WTC11 (cell line): ENCODE measurements at regions not wholly inside any gene's neighbourhood (a gene's known extent, or its start where the extent isn't known, plus 50 kb on each side); places are given as distances from the start of the nearest gene placed in this dataset.
A peak's percentile ranks its signal among the peaks of the same experiment; 100 is the strongest.

Experiments
- ATAC-seq: fragments of 200-7000 bp; cut with Tn5 transposase; 2 replicates; pipeline ENCODE4 v1.10.0; 2021; ENCODE audit warnings: mild to moderate bottlenecking, moderate library complexity
- CTCF ChIA-PET: fragments of 300-600 bp; sonication (Branson Sonifier 250); formaldehyde crosslinking; loops from one replicate; lab custom pipeline; 2021; ENCODE audit warnings: antibody characterized with exemption; lab: Charles Lee
- POLR2A ChIA-PET: fragments of 350-600 bp; sonication (Branson Sonifier 250); formaldehyde crosslinking; loops from one replicate; lab custom pipeline; 2021; ENCODE audit warnings: antibody characterized with exemption; lab: Charles Lee
- DNase-seq: peaks from one replicate; pipeline ENCODE4 v3.0.0; 2021; ENCODE audit warnings: low spot score
- H3K27ac Mint-ChIP-seq: 2 replicates; pipeline ENCODE4 v1.8.0; 2021; ENCODE audit warnings: mixed read lengths
- H3K27me3 Mint-ChIP-seq: 2 replicates; pipeline ENCODE4 v1.8.0; 2021; ENCODE audit warnings: low read depth, mild to moderate bottlenecking, moderate library complexity, mixed read lengths
- H3K36me3 Mint-ChIP-seq: 2 replicates; pipeline ENCODE4 v1.8.0; 2021; ENCODE audit warnings: mixed read lengths
- H3K4me1 Mint-ChIP-seq: 2 replicates; pipeline ENCODE4 v1.8.0; 2022; ENCODE audit warnings: mixed read lengths
- H3K4me3 Mint-ChIP-seq: 2 replicates; pipeline ENCODE4 v1.8.0; 2021; ENCODE audit warnings: mild to moderate bottlenecking, moderate library complexity, mixed read lengths
- H3K9me3 Mint-ChIP-seq: 2 replicates; pipeline ENCODE4 v1.8.0; 2021; ENCODE audit warnings: mixed read lengths
- ATF1 ChIP-seq: sonication (generic); formaldehyde crosslinking; IDR thresholded peaks from 2 replicates; pipeline ENCODE4 v1.8.1; 2023; ENCODE audit warnings: mild to moderate bottlenecking, moderate library complexity, missing genetic modification reagents
- CREB1 ChIP-seq: sonication (generic); formaldehyde crosslinking; IDR thresholded peaks from 2 replicates; pipeline ENCODE4 v1.8.0; 2023; ENCODE audit warnings: mild to moderate bottlenecking, missing genetic modification reagents
- CREM ChIP-seq: sonication (generic); formaldehyde crosslinking; IDR thresholded peaks from 2 replicates; pipeline ENCODE4 v1.8.1; 2022; ENCODE audit warnings: mild to moderate bottlenecking, missing genetic modification reagents, moderate library complexity
- E2F4 ChIP-seq: sonication (generic); formaldehyde crosslinking; IDR thresholded peaks from 2 replicates; pipeline ENCODE4 v1.8.1; 2022; ENCODE audit warnings: low read depth, mild to moderate bottlenecking, moderate library complexity, missing genetic modification reagents, borderline replicate concordance
- ESRRA ChIP-seq: sonication (generic); formaldehyde crosslinking; IDR thresholded peaks from 2 replicates; pipeline ENCODE4 v1.8.1; 2022; ENCODE audit warnings: mild to moderate bottlenecking, missing genetic modification reagents, borderline replicate concordance
- FOXK1 ChIP-seq: sonication (generic); formaldehyde crosslinking; IDR thresholded peaks from 2 replicates; pipeline ENCODE4 v1.8.0; 2022; ENCODE audit warnings: mild to moderate bottlenecking, moderate library complexity, missing genetic modification reagents
- FOXP4 ChIP-seq: sonication (generic); formaldehyde crosslinking; IDR thresholded peaks from 2 replicates; pipeline ENCODE4 v1.8.0; 2022; ENCODE audit warnings: mild to moderate bottlenecking, missing genetic modification reagents
- HMGXB4 ChIP-seq: sonication (generic); formaldehyde crosslinking; IDR thresholded peaks from 2 replicates; pipeline ENCODE4 v1.8.1; 2023; ENCODE audit warnings: mild to moderate bottlenecking, moderate library complexity, missing genetic modification reagents
- MAX ChIP-seq: sonication (generic); formaldehyde crosslinking; IDR thresholded peaks from 2 replicates; pipeline ENCODE4 v1.8.0; 2022; ENCODE audit warnings: mild to moderate bottlenecking, missing genetic modification reagents
- MYBL2 ChIP-seq: sonication (generic); formaldehyde crosslinking; IDR thresholded peaks from 2 replicates; pipeline ENCODE4 v1.8.1; 2023; ENCODE audit warnings: mild to moderate bottlenecking, moderate library complexity, missing genetic modification reagents
- NFE2L1 ChIP-seq: sonication (generic); formaldehyde crosslinking; IDR thresholded peaks from 2 replicates; pipeline ENCODE4 v1.8.1; 2023; ENCODE audit warnings: missing genetic modification reagents
- NR1H2 ChIP-seq: sonication (generic); formaldehyde crosslinking; IDR thresholded peaks from 2 replicates; pipeline ENCODE4 v1.9.0; 2021; ENCODE audit warnings: mild to moderate bottlenecking, moderate library complexity, missing genetic modification reagents
- SMAD4 ChIP-seq: sonication (generic); formaldehyde crosslinking; IDR thresholded peaks from 2 replicates; pipeline ENCODE4 v1.8.0; 2022; ENCODE audit warnings: mild to moderate bottlenecking, missing genetic modification reagents
- SP1 ChIP-seq: sonication (generic); formaldehyde crosslinking; conservative IDR thresholded peaks from 2 replicates; pipeline ENCODE4 v1.8.1; 2022; ENCODE audit warnings: missing genetic modification reagents
- ZBTB43 ChIP-seq: sonication (generic); formaldehyde crosslinking; IDR thresholded peaks from 2 replicates; pipeline ENCODE4 v1.8.1; 2023; ENCODE audit warnings: mild to moderate bottlenecking, missing genetic modification reagents
- ZNF121 ChIP-seq: sonication (generic); formaldehyde crosslinking; IDR thresholded peaks from 2 replicates; pipeline ENCODE4 v1.8.0; 2023; ENCODE audit warnings: missing genetic modification reagents
- ZNF138 ChIP-seq: sonication (generic); formaldehyde crosslinking; conservative IDR thresholded peaks from 2 replicates; pipeline ENCODE4 v1.8.1; 2022; ENCODE audit warnings: mild to moderate bottlenecking, moderate library complexity, missing genetic modification reagents
- ZNF232 ChIP-seq: sonication (generic); formaldehyde crosslinking; IDR thresholded peaks from 2 replicates; pipeline ENCODE4 v1.8.0; 2022; ENCODE audit warnings: mild to moderate bottlenecking, missing genetic modification reagents
- ZNF396 ChIP-seq: fragments of 250-450 bp; sonication (Bioruptor Pico); IDR thresholded peaks from 2 replicates; pipeline ENCODE4 v1.8.0; 2021; ENCODE audit warnings: mild to moderate bottlenecking, moderate library complexity, borderline replicate concordance

GRCh38 chr14:31950764-31951637, 126.1 kb upstream of the ARHGAP5 start:
- ChIA-PET CTCF (interaction anchor here (0.5 to 2.5 kb wide), 7 partner anchors 16 to 441 kb away, joined by 3 to 14 read pairs (median 7); no protein-coding TSS in a partner anchor), POLR2A (interaction anchor here (0.8 kb wide), 1 partner anchor 12 kb away, joined by 3 read pairs; no protein-coding TSS in a partner anchor)
- Mint-ChIP-seq H3K36me3 (no peaks in the 10 kb centered on the region), H3K27me3 (no peaks in the 10 kb centered on the region; the same call in 1 of the 2 replicates), H3K4me1 (peaks cover 24% of the 10 kb centered on the region), H3K27ac (no peak overlapping the region), H3K4me3 (no peak overlapping the region), H3K9me3 (no peaks in the 10 kb centered on the region)
- DNase-seq (peak; percentile 45), ATAC-seq (peak; percentile 92)
- TF ChIP-seq ZBTB43 (CRISPR knock-in tag): no peak
- TF ChIP-seq NR1H2 (CRISPR knock-in tag): no peak
- no peak for TF ChIP-seq E2F4
- TF ChIP-seq ESRRA (CRISPR knock-in tag): no peak
- TF ChIP-seq ZNF121 (CRISPR knock-in tag): peak; percentile 9; the same call in 1 of the 2 replicates
- TF ChIP-seq ZNF396 (CRISPR knock-in tag): no peak

GRCh38 chr14:31951638-31951964, 125.5 kb upstream of the ARHGAP5 start:
- ChIA-PET POLR2A (interaction anchor here (0.8 kb wide), 1 partner anchor 12 kb away, joined by 3 read pairs; no protein-coding TSS in a partner anchor), CTCF (interaction anchor here (0.5 to 2.5 kb wide), 6 partner anchors 17 to 441 kb away, joined by 3 to 14 read pairs (median 7); no protein-coding TSS in a partner anchor)
- no peak for DNase-seq
- TF ChIP-seq ZNF232 (CRISPR knock-in tag) (no peak), SMAD4 (CRISPR knock-in tag) (no peak), MAX (CRISPR knock-in tag) (no peak), FOXP4 (CRISPR knock-in tag) (no peak), ZNF138 (CRISPR knock-in tag) (no peak), SP1 (no peak), CREM (CRISPR knock-in tag) (no peak), MYBL2 (CRISPR knock-in tag) (no peak), NFE2L1 (CRISPR knock-in tag) (no peak), CREB1 (CRISPR knock-in tag) (no peak), FOXK1 (CRISPR knock-in tag) (no peak), ATF1 (CRISPR knock-in tag) (no peak), HMGXB4 (CRISPR knock-in tag) (no peak)
- peaks cover 22% of the 10 kb centered on the region for H3K4me1 Mint-ChIP-seq
- no peak overlapping the region for H3K27ac Mint-ChIP-seq
- no peaks in the 10 kb centered on the region; the same call in 1 of the 2 replicates for H3K27me3 Mint-ChIP-seq
- ATAC-seq: no peak; the same call in 1 of the 2 replicates
- H3K4me3 Mint-ChIP-seq: no peak overlapping the region
- peaks cover 5% of the 10 kb centered on the region for H3K9me3 Mint-ChIP-seq
- peaks cover 1% of the 10 kb centered on the region for H3K36me3 Mint-ChIP-seq
